WERI-Rb-1 (cell line): ENCODE measurements at regions not wholly inside any gene's neighbourhood (a gene's known extent, or its start where the extent isn't known, plus 50 kb on each side); places are given as distances from the start of the nearest gene placed in this dataset.

Experiments
- DNase-seq: peaks from one replicate; pipeline ENCODE4 v3.0.0-alpha.2; 2020
- H3K27ac ChIP-seq: fragments of 250-450 bp; sonication (Bioruptor Pico); 2 replicates; pipeline ENCODE4 v1.5.1; 2020; ENCODE audit warnings: mild to moderate bottlenecking, moderate library complexity
- H3K27me3 ChIP-seq: fragments of 250-450 bp; sonication (Bioruptor Pico); 2 replicates; pipeline ENCODE4 v1.5.1; 2021; ENCODE audit warnings: mild to moderate bottlenecking, low read depth, moderate library complexity; ENCODE audit not compliant: insufficient read depth, severe bottlenecking
- H3K36me3 ChIP-seq: fragments of 250-450 bp; sonication (Bioruptor Pico); 2 replicates; pipeline ENCODE4 v1.5.1; 2020; ENCODE audit warnings: mild to moderate bottlenecking, moderate library complexity
- H3K4me3 ChIP-seq: 2 replicates; pipeline ENCODE4 v1.5.1; 2011; ENCODE audit warnings: low read depth, mild to moderate bottlenecking, control low read depth, low read length
- H3K9me3 ChIP-seq: fragments of 250-450 bp; sonication (Bioruptor Pico); 2 replicates; pipeline ENCODE4 v1.5.1; 2021; ENCODE audit warnings: mild to moderate bottlenecking, moderate library complexity; ENCODE audit not compliant: severe bottlenecking
- CTCF ChIP-seq: IDR thresholded peaks from 2 replicates; pipeline ENCODE4 v1.5.1; 2011; ENCODE audit warnings: low read depth, mild to moderate bottlenecking, control low read depth, inconsistent platforms, low read length

GRCh38 chr2:83944191-83944590 lies 514.9 kb downstream of the SUCLG1 start:
- no peaks in the 10 kb centered on the region for H3K27me3 ChIP-seq
- no peak overlapping the region for H3K4me3 ChIP-seq
- no peaks in the 10 kb centered on the region for H3K36me3 ChIP-seq
- H3K9me3 ChIP-seq, result no peaks in the 10 kb centered on the region
- TF ChIP-seq CTCF, result no peak
- no peak for DNase-seq
- H3K27ac ChIP-seq, result no peak overlapping the region

DNA sequence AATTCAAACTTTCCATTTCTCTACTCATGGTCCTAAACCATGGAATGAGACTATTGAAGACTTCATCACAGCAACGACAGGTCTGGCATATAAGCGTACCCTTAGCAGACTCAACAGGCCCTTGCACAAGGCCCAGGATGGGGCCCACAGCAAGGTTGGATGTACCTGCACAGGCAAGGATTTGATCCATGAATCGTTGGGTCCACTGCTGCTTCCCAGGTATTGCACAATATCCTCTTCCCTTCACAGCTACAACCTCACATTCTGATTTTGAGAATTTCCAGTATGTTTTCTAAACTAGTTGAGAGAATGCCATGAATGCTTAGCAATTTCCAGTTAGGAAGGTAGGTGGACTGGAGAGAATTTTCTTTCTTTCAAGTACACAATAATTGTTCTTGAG lies 515.8 kb downstream of the SUCLG1 start:
- no peak overlapping the region for H3K27ac ChIP-seq
- no peak overlapping the region for H3K4me3 ChIP-seq
- no peaks in the 10 kb centered on the region for H3K9me3 ChIP-seq
- H3K36me3 ChIP-seq, result no peaks in the 10 kb centered on the region
- DNase-seq, result no peak
- no peak for TF ChIP-seq CTCF
- H3K27me3 ChIP-seq, result no peaks in the 10 kb centered on the region

GRCh38 chr2:83941886-83942285 lies 517.2 kb downstream of the SUCLG1 start:
- Histone ChIP-seq H3K27ac (no peak overlapping the region), H3K27me3 (no peaks in the 10 kb centered on the region), H3K4me3 (no peak overlapping the region), H3K9me3 (no peaks in the 10 kb centered on the region), H3K36me3 (no peaks in the 10 kb centered on the region)
- no peak for DNase-seq
- TF ChIP-seq CTCF, result no peak

GRCh38 chr2:83933749-83934148 lies 525.3 kb downstream of the SUCLG1 start:
- H3K9me3 ChIP-seq, result no peaks in the 10 kb centered on the region
- no peak for TF ChIP-seq CTCF
- H3K27ac ChIP-seq, result no peak overlapping the region
- no peak overlapping the region for H3K4me3 ChIP-seq
- H3K27me3 ChIP-seq, result no peaks in the 10 kb centered on the region
- no peaks in the 10 kb centered on the region for H3K36me3 ChIP-seq
- no peak for DNase-seq

DNA sequence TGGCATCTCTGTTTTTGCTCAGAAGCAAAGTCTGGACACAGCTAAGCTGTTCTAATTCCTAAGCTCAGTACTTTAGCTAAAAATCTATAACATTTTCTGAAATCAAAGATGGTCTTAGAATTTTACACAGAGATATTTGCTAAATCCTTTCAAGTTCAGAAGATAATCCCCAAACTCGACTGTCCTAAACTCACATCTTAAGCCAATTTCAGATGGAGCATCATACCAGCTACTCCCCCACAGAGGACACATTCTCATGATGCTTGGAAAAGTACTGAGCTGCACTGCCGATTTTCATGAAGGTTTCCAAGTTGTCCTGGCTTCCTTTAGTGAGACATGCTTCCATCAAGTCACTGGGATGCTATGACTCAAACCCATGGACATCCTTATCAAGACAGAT lies 535.5 kb downstream of the SUCLG1 start:
- Histone ChIP-seq H3K36me3 (no peaks in the 10 kb centered on the region), H3K9me3 (no peaks in the 10 kb centered on the region), H3K4me3 (no peak overlapping the region), H3K27ac (no peak overlapping the region), H3K27me3 (no peaks in the 10 kb centered on the region)
- no peak for TF ChIP-seq CTCF
- no peak for DNase-seq

DNA sequence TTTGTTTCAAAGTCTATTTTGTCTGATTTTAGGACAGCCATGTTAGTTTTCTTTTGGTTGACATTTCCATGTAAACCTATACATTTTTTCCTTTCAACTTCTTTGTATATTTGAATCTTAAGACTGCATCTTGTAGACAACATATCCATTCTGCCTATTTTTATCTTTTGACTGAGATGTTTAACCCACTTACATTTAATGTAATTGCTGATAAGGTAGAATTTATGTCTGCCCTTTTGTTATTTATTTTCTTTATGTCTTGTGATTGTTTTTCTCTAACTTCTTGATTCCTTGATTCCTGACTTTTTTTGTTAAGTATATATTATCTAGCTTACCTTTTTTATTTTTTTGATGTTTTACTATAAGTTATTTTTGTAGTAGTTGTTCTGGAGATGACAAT lies 542.5 kb downstream of the SUCLG1 start:
- H3K36me3 ChIP-seq, result no peaks in the 10 kb centered on the region
- TF ChIP-seq CTCF, result no peak
- H3K9me3 ChIP-seq, result no peaks in the 10 kb centered on the region
- H3K27me3 ChIP-seq, result no peaks in the 10 kb centered on the region
- DNase-seq, result no peak
- H3K4me3 ChIP-seq, result no peak overlapping the region
- no peak overlapping the region for H3K27ac ChIP-seq
